ENCODE measurements at regions not wholly inside any gene's neighbourhood (a gene's known extent, or its start where the extent isn't known, plus 50 kb on each side); places are given as distances from the start of the nearest gene placed in this dataset.
A peak's percentile ranks its signal among the peaks of the same experiment; 100 is the strongest.

GRCh38 chrX:925652-926061 is 286.8 kb downstream of the CRLF2 start:
- CTCF ChIA-PET: no interaction called here

GRCh38 chrX:925094-925493 is 287.4 kb downstream of the CRLF2 start:
- POLR2A ChIA-PET: no interaction called here
- TF ChIP-seq NFRKB (IDR thresholded peaks at IDR 0.05) (no peak), CTBP1 (IDR thresholded peaks at IDR 0.05; ENCODE audit: borderline replicate concordance) (no peak), FOXK2 (IDR thresholded peaks at IDR 0.05) (no peak), LEF1 (IDR thresholded peaks at IDR 0.05; ENCODE audit: borderline replicate concordance) (no peak), BHLHE40 (IDR thresholded peaks at IDR 0.05; ENCODE audit: borderline replicate concordance) (no peak), PKNOX1 (IDR thresholded peaks at IDR 0.05) (no peak), FOXM1 (IDR thresholded peaks at IDR 0.05; ENCODE audit: borderline replicate concordance) (no peak), SUZ12 (IDR thresholded peaks at IDR 0.05) (no peak), ZNF384 (IDR thresholded peaks at IDR 0.05) (no peak), ELF4 (IDR thresholded peaks at IDR 0.05) (no peak), HDGF (IDR thresholded peaks at IDR 0.05; ENCODE audit: borderline replicate concordance) (no peak), TARDBP (IDR thresholded peaks at IDR 0.05) (no peak), ARNT (IDR thresholded peaks at IDR 0.05) (no peak), FOXA1 (IDR thresholded peaks at IDR 0.05) (no peak)
- no peak for DNase-seq (ENCODE audit: extremely low spot score)
- CTCF ChIA-PET: no interaction called here

More at GRCh38 chrX:925652-926061, 286.8 kb downstream of the CRLF2 start:
- DNase-seq (ENCODE audit: extremely low spot score): no peak
- POLR2A ChIA-PET: no interaction called here
- TF ChIP-seq CTBP1 (IDR thresholded peaks at IDR 0.05; ENCODE audit: borderline replicate concordance): no peak

- no peak for TF ChIP-seq SP1 (IDR thresholded peaks at IDR 0.05)
- TF ChIP-seq LEF1 (IDR thresholded peaks at IDR 0.05; ENCODE audit: borderline replicate concordance): no peak
- TF ChIP-seq FOXM1 (IDR thresholded peaks at IDR 0.05; ENCODE audit: borderline replicate concordance): no peak
- no peak for TF ChIP-seq CTBP1 (IDR thresholded peaks at IDR 0.05; ENCODE audit: borderline replicate concordance)
- TF ChIP-seq FOXA1 (IDR thresholded peaks at IDR 0.05): no peak
- no peak for TF ChIP-seq HDGF (IDR thresholded peaks at IDR 0.05; ENCODE audit: borderline replicate concordance)
- TF ChIP-seq ZNF384 (IDR thresholded peaks at IDR 0.05): no peak
- no peak for TF ChIP-seq TARDBP (IDR thresholded peaks at IDR 0.05)
- no peak for TF ChIP-seq FOXK2 (IDR thresholded peaks at IDR 0.05)
- no peak for TF ChIP-seq L3MBTL2 (conservative IDR thresholded peaks at IDR 0.05)
- no peak for TF ChIP-seq ELF4 (IDR thresholded peaks at IDR 0.05)
- TF ChIP-seq BHLHE40 (IDR thresholded peaks at IDR 0.05; ENCODE audit: borderline replicate concordance): no peak
- no peak for TF ChIP-seq PKNOX1 (IDR thresholded peaks at IDR 0.05)
- no peak for TF ChIP-seq NFRKB (IDR thresholded peaks at IDR 0.05)
- no peak for TF ChIP-seq SUZ12 (IDR thresholded peaks at IDR 0.05)
- no peak for TF ChIP-seq ARNT (IDR thresholded peaks at IDR 0.05)
- POLR2A ChIA-PET: no interaction called here
- CTCF ChIA-PET: no interaction called here
- DNase-seq (ENCODE audit: extremely low spot score): no peak
Measured at GRCh38 chrX:924017-924416, 288.4 kb downstream of the CRLF2 start.

- no peak for DNase-seq (ENCODE audit: extremely low spot score)
- POLR2A ChIA-PET: no interaction called here
- CTCF ChIA-PET: no interaction called here
- TF ChIP-seq ZNF384 (IDR thresholded peaks at IDR 0.05) (peak; percentile 58; the same call in 1 of the 2 replicates), LEF1 (IDR thresholded peaks at IDR 0.05; ENCODE audit: borderline replicate concordance) (no peak), TARDBP (IDR thresholded peaks at IDR 0.05) (no peak), PKNOX1 (IDR thresholded peaks at IDR 0.05) (peak; percentile 92), BHLHE40 (IDR thresholded peaks at IDR 0.05; ENCODE audit: borderline replicate concordance) (no peak), ELF4 (IDR thresholded peaks at IDR 0.05) (no peak), NFRKB (IDR thresholded peaks at IDR 0.05) (no peak), FOXK2 (IDR thresholded peaks at IDR 0.05) (no peak), L3MBTL2 (conservative IDR thresholded peaks at IDR 0.05) (peak; percentile 74), SUZ12 (IDR thresholded peaks at IDR 0.05) (no peak), CTBP1 (IDR thresholded peaks at IDR 0.05; ENCODE audit: borderline replicate concordance) (0 out of 2 replicates have a peak, but pooled peaks have one; percentile 22), FOXM1 (IDR thresholded peaks at IDR 0.05; ENCODE audit: borderline replicate concordance) (no peak)
Measured at GRCh38 chrX:920234-920799, 289.7 kb downstream of the SHOX start.

GRCh38 chrX:916230-916599 is 285.6 kb downstream of the SHOX start:
- DNase-seq (ENCODE audit: extremely low spot score): no peak
- CTCF ChIA-PET: no interaction called here
- POLR2A ChIA-PET: no interaction called here
- no peak for TF ChIP-seq SP1 (IDR thresholded peaks at IDR 0.05)

- CTCF ChIA-PET: no interaction called here
- no peak for TF ChIP-seq FOXA1 (IDR thresholded peaks at IDR 0.05)
- TF ChIP-seq FOXM1 (IDR thresholded peaks at IDR 0.05; ENCODE audit: borderline replicate concordance): no peak
- POLR2A ChIA-PET: no interaction called here
- DNase-seq (ENCODE audit: extremely low spot score): no peak
Measured at GRCh38 chrX:915427-916229, 285.0 kb downstream of the SHOX start.

GRCh38 chrX:914206-914605 is 283.6 kb downstream of the SHOX start:
- DNase-seq (ENCODE audit: extremely low spot score): no peak
- TF ChIP-seq PKNOX1 (IDR thresholded peaks at IDR 0.05) (no peak), CTBP1 (IDR thresholded peaks at IDR 0.05; ENCODE audit: borderline replicate concordance) (no peak), FOXK2 (IDR thresholded peaks at IDR 0.05) (no peak), ELF4 (IDR thresholded peaks at IDR 0.05) (no peak)

More at GRCh38 chrX:914206-914605, 283.6 kb downstream of the SHOX start:
- CTCF ChIA-PET: no interaction called here
- POLR2A ChIA-PET: no interaction called here
